GM23338 (cell line): ENCODE measurements at regions not wholly inside any gene's neighbourhood (a gene's known extent, or its start where the extent isn't known, plus 50 kb on each side); places are given as distances from the start of the nearest gene placed in this dataset.

Experiments used
- CREB1 ChIP-seq: fragments of 250-450 bp; sonication (Bioruptor Pico); IDR thresholded peaks from 2 replicates; pipeline ENCODE4 v1.5.0; 2020; ENCODE audit warnings: low read depth, mild to moderate bottlenecking, moderate library complexity
- ETS1 ChIP-seq: IDR thresholded peaks from 2 replicates; pipeline ENCODE4 v1.6.1; 2016; ENCODE audit warnings: antibody characterized with exemption
- EZH2phosphoT487 ChIP-seq: fragments of 200-600 bp; sonication (generic); IDR thresholded peaks from one replicate; pipeline ENCODE4 v1.8.1; 2018; ENCODE audit warnings: antibody characterized with exemption; ENCODE audit not compliant: unreplicated experiment
- JUNB ChIP-seq: IDR thresholded peaks from one replicate; pipeline ENCODE4 v1.6.1; 2016; ENCODE audit warnings: antibody characterized with exemption; ENCODE audit not compliant: unreplicated experiment
- NANOG ChIP-seq: IDR thresholded peaks from 2 replicates; pipeline ENCODE4 v1.6.1; 2016; ENCODE audit warnings: antibody characterized with exemption, borderline replicate concordance
- POLR2AphosphoS5 ChIP-seq: IDR thresholded peaks from 2 replicates; pipeline ENCODE4 v1.6.1; 2016; ENCODE audit warnings: antibody characterized with exemption, low read depth
- REST ChIP-seq: IDR thresholded peaks from one replicate; pipeline ENCODE4 v1.6.1; 2018; ENCODE audit warnings: antibody characterized with exemption; ENCODE audit not compliant: unreplicated experiment
- ZNF331 ChIP-seq: fragments of 250-450 bp; sonication (Bioruptor Pico); IDR thresholded peaks from 2 replicates; pipeline ENCODE4 v1.5.0; 2020; ENCODE audit warnings: low read depth, mild to moderate bottlenecking, moderate library complexity
- ZNF462 ChIP-seq: fragments of 250-450 bp; sonication (Bioruptor Pico); IDR thresholded peaks from 2 replicates; pipeline ENCODE4 v1.5.0; 2020; ENCODE audit warnings: mild to moderate bottlenecking, moderate library complexity

DNA sequence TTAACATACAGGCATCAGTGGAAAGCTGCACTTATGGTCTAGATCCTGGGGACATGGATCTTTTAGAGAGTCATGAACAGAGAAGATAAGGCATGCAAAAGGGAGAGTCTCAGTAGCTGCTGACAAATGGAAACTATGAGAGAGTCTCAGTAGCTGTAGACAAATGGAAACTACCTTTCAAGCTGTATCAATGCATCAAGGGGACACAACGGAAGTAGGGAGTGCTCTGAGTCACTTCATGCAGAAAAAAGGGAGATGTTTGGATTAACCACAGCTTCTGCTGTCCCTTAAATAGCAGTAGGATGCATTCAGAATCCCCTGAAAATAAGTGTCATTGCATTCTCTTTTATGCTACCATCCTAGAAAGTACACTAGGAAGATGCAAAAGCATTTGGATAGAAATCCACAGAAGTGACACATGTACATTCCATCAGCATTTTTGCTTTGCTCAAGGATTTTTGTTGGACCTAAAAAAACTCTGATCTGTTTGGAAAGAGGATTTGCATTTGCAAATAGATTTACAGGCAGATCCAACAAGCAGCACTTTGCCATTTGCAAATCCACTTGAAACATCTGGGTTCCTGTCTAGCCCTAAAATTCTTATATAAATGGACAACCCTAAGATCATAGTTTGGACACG, 227.5 kb upstream of the LMO3 start (continued):
- TF ChIP-seq ZNF462 (CRISPR knock-in tag) (no peak), CREB1 (CRISPR knock-in tag) (no peak), POLR2AphosphoS5 (no peak), EZH2phosphoT487 (no peak), REST (no peak), ETS1 (no peak), NANOG (no peak), ZNF331 (CRISPR knock-in tag) (no peak), JUNB (no peak)
